ENCODE measurements at regions not wholly inside any gene's neighbourhood (a gene's known extent, or its start where the extent isn't known, plus 50 kb on each side); places are given as distances from the start of the nearest gene placed in this dataset.

GRCh38 chr9:29740518-29740917 lies 2167.2 kb upstream of the C9orf72 start:
- no peaks in the 10 kb centered on the region for H3K9me3 ChIP-seq
- H3K27me3 ChIP-seq: no peaks in the 10 kb centered on the region
- TF ChIP-seq EP300 (IDR thresholded peaks at IDR 0.05) (no peak), CTCF (IDR thresholded peaks at IDR 0.05) (no peak), POLR2AphosphoS5 (IDR thresholded peaks at IDR 0.05) (no peak), POLR2A (IDR thresholded peaks at IDR 0.05) (no peak)
- H3K4me3 ChIP-seq: no peak overlapping the region
- no peak for DNase-seq
- intact Hi-C loops (cut with DNase I): no loop called here
- WGBS, 2 donors: 65 to 70% methylated on average over 3 of the region's 3 CpGs
- no peak overlapping the region for H3K27ac ChIP-seq
- H3K36me3 ChIP-seq: no peaks in the 10 kb centered on the region
- no peaks in the 10 kb centered on the region for H3K4me1 ChIP-seq

GRCh38 chr9:29741169-29741568 lies 2167.9 kb upstream of the C9orf72 start:
- H3K36me3 ChIP-seq: no peaks in the 10 kb centered on the region
- no peak overlapping the region for H3K4me3 ChIP-seq
- H3K27ac ChIP-seq: no peak overlapping the region
- no peaks in the 10 kb centered on the region for H3K4me1 ChIP-seq
- H3K27me3 ChIP-seq: no peaks in the 10 kb centered on the region
- no peak for TF ChIP-seq POLR2AphosphoS5 (IDR thresholded peaks at IDR 0.05)
- intact Hi-C loops (cut with DNase I): no loop called here
- no peak for DNase-seq
- H3K9me3 ChIP-seq: no peaks in the 10 kb centered on the region

GRCh38 chr9:29750062-29750461 lies 2176.8 kb upstream of the C9orf72 start:
- 30 to 41% methylated on average over 2 of the region's 2 CpGs for WGBS, 2 donors
- Histone ChIP-seq H3K27me3 (no peaks in the 10 kb centered on the region), H3K4me3 (no peak overlapping the region), H3K27ac (no peak overlapping the region), H3K36me3 (no peaks in the 10 kb centered on the region), H3K4me1 (no peaks in the 10 kb centered on the region), H3K9me3 (no peaks in the 10 kb centered on the region)
- TF ChIP-seq POLR2AphosphoS5 (IDR thresholded peaks at IDR 0.05) (no peak), EP300 (IDR thresholded peaks at IDR 0.05) (no peak), POLR2A (IDR thresholded peaks at IDR 0.05) (no peak), CTCF (IDR thresholded peaks at IDR 0.05) (no peak)
- no peak for DNase-seq
- intact Hi-C loops (cut with DNase I): no loop called here

- H3K27ac ChIP-seq: no peak overlapping the region
- WGBS, 2 donors: 90 to 92% methylated on average over 2 of the region's 2 CpGs
- H3K4me1 ChIP-seq: no peaks in the 10 kb centered on the region
- H3K27me3 ChIP-seq: no peaks in the 10 kb centered on the region
- H3K36me3 ChIP-seq: no peaks in the 10 kb centered on the region
- H3K9me3 ChIP-seq: no peaks in the 10 kb centered on the region
- DNase-seq: no peak
- no peak for TF ChIP-seq POLR2A (IDR thresholded peaks at IDR 0.05)
- TF ChIP-seq POLR2AphosphoS5 (IDR thresholded peaks at IDR 0.05): no peak
- TF ChIP-seq EP300 (IDR thresholded peaks at IDR 0.05): no peak
- no peak for TF ChIP-seq CTCF (IDR thresholded peaks at IDR 0.05)
- intact Hi-C loops (cut with DNase I): no loop called here
- H3K4me3 ChIP-seq: no peak overlapping the region
Observed at GRCh38 chr9:29751226-29751625, 2177.9 kb upstream of the C9orf72 start.

- H3K27me3 ChIP-seq: no peaks in the 10 kb centered on the region
- H3K36me3 ChIP-seq: no peaks in the 10 kb centered on the region
- no peak for DNase-seq
- H3K27ac ChIP-seq: no peak overlapping the region
- TF ChIP-seq POLR2AphosphoS5 (IDR thresholded peaks at IDR 0.05) (no peak), EP300 (IDR thresholded peaks at IDR 0.05) (no peak), CTCF (IDR thresholded peaks at IDR 0.05) (no peak), POLR2A (IDR thresholded peaks at IDR 0.05) (no peak)
- H3K9me3 ChIP-seq: no peaks in the 10 kb centered on the region
- no peak overlapping the region for H3K4me3 ChIP-seq
- no peaks in the 10 kb centered on the region for H3K4me1 ChIP-seq
- intact Hi-C loops (cut with DNase I): no loop called here
Observed at GRCh38 chr9:29753638-29754037, 2180.4 kb upstream of the C9orf72 start.

Data from sigmoid colon (tissue), 6 donors.